Inflammatory macrophage (primary cell): ENCODE measurements at regions not wholly inside any gene's neighbourhood (a gene's known extent, or its start where the extent isn't known, plus 50 kb on each side); places are given as distances from the start of the nearest gene placed in this dataset.
"Not testable (repeated sequence)": the region's sequence is repeated elsewhere in the genome, so short reads cannot be mapped to it uniquely, and the experiment has no call there.

Experiments used
- DNase-seq, 2 donors: peaks; one replicate each; pipeline ENCODE4 v3.0.0-alpha.2; 2020 to 2022

DNA sequence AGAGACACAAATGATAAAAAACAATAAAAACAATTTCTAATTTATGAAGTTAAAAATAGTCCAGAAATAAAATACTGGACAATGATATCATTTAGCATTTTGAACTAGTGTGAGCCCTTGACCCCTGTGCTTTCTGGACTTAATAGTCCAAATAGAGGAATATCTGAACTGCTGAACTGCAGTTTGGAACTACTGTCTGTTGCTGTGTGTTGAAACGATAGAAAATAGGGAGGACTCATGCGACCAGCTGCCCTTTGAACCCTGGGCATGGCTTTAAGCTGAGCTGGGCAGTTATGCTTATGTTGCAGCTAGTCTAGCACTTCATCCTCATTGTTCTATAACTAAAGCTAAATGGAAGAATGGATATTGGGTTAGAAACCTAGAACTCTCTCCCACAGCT, 99.5 kb downstream of the FMR1NB start:
- no peak for DNase-seq

DNA sequence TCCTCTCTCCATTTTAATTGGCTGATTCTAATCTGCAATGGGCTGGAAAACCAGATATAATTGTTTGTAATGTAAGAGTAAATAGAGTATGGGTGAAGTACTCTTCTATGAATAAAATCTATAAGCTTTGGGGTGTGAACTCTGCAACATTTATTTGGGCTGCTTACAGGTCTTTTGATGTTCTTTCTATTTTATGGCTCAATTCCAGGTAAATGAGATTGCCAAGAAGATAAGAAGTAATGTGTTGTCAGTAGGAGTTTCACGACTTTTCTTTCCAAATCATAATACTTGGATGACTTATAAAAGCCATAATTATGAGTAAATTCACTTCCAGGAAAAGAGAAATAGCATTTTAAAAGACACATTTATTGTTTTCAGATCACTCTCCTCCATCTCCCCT, 103.5 kb downstream of the FMR1NB start:
- no peak for DNase-seq

DNA sequence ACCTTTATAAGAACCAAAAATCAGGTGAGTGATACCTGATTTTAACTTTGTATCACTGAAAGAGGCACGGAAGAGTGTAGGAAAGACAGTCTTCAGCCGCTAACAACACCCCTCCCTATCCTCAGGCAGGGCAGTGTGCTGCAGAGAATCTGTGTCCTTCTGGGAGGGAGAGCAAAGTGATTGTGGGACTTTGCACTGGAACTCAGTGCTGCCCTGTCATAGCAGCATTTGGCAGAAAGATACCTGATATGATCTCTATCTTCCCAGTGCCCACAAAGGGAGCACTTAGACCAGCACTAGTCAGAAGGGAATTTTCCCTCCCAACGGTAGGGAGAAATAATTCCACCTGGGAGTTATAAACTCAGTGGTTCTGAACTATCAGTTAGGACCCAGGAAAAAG, 139.0 kb downstream of the FMR1NB start:
- no peak for DNase-seq

DNA sequence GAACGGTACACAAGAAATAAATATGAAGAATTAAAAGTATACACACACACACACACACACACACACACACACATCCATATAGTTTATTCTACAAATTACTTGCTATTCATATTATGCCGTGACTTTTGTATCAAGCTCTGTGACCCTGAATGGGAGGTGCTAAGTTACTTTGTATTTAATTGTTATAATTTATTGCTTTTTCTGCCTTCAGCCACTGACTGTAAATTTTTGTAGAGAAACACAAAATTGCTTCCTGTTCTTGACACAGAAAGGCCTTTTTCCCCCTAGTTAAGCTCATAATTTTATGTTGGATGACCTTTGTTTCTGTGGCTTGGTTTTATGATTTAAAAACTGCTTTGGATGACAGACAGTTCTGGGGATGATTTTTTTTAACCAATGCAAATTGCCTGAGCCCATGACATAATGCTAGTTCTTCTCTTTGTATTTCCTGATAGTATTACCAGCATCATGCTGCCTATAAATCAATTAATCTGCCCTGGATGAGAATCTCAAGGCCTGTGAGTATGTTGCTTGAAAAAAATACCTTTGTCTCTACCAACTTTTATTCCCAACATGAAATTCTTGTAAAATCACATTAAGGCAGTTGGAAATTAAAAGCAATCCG, 140.0 kb downstream of the FMR1NB start:
- DNase-seq, result no peak

DNA sequence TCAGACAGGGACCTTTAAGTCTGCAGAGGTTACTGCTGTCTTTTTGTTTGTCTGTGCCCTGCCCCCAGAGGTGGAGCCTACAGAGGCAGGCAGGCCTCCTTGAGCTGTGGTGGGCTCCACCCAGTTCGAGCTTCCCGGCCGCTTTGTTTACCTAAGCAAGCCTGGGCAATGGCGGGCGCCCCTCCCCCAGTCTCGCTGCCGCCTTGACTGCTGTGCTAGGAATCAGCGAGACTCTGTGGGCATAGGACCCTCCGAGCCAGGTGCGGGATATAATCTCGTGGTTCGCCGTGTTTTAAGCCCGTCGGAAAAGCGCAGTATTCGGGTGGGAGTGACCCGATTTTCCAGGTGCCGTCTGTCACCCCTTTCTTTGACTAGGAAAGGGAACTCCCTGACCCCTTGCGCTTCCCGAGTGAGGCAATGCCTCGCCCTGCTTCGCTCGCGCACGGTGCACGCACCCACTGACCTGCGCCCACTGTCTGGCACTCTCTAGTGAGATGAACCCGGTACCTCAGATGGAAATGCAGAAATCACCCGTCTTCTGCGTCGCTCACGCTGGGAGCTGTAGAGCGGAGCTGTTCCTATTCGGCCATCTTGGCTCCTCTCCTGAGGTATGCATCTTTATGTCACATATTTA, 147.9 kb downstream of the FMR1NB start:
- DNase-seq, result not testable (repeated sequence)

DNA sequence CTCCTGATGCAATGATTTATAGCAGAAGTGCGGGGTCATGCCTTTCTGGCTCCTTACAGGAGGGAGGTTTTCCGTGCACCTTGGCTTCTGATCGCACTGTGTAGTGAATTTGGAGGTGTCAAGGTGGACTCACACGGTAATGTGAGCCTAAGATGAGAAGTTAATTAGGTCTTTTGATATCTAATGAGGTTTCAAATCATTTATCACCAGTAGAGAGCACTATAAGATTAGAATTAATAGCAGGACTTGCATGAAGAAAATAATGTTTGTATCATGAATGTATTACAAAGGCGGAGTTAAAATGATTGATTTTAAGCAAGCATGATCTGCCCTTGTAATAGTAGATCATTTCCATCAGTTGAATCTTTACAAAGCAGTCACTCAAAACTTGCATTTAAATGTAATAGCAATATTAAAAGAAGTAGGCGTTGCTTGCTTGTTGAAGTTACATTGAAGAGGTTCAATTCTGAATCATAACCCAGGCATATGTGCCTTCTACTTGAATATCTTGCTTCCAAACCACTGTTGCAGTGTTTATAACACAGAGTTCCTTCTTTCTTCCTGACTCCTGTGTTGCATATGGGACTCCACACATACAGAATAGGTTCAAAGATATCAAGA, 152.1 kb downstream of the FMR1NB start:
- DNase-seq, result peak in 1 of 2 donors; percentile 9

DNA sequence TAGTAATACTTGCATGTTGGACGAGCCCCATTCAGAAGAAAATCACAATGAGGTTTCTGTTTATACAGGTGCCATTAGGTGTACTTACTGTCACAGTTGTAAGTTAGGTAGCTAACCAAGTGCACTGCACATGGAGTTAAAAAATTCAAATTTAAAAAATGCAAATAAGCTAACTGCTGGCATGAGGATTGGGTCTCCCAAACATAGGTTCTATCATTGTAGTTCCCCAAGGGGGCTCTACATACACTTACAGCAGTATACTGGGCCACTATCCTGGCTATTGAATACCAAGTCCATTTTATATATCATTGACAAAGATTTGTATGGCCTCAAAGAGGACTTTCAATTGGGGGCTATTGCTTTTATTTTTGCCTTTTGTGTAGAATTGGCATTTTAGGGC, 153.4 kb downstream of the FMR1NB start:
- no peak for DNase-seq

DNA sequence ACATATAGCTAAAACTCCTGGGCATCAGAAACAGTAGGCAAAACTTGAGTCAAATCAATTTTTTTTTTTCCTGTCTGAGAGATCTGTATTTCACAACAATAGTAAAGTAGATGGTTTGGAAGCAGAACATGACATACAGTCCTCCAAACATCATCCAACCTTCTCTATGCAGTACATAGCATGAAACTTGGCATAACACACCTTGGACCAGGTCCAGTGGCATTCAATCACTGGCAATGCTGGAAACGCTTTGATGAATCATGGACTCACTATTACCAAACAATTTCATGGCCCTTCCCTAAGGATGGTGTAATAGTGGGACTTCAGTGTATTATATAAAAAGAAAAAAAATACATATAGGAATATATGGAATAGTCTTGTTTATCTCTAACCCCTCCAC, 154.6 kb downstream of the FMR1NB start:
- no peak for DNase-seq

DNA sequence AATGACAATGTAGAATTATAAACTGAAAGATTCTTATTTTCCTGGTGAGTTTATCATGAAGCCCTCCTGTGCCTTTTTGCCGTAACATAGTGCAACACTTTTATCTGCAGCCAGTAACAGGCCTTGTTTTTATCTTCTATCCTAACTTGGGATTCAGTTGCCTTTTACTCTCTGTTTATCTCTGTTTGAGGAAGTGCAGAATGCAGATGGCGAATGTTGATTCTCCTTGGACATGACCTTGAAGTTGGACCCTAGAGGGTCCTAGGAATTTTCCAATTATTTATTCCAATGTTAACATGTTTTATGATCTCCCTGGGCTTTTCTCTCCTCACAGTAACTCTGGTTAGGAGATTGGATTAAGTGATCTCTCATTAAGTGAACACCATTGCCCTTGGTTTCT, 165.0 kb downstream of the FMR1NB start:
- DNase-seq, result no peak

DNA sequence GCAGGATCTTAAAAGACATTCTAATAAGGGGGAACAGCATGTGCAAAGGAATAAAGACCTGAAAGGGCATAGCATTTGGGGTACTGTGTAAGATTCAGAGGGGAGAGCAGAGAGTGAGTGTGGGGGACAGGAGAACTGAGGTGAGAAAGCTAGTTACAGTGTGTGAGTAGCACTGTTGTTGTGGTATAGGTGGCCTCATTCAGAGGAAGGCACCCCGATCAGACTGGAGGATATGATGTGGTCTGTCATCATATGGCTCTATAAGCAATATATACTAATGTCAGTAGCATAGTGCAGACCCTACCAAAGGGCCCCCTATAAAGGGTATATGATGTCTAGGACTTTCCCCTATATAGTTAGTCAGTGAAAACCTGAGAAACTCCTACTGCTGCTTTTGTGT, 175.8 kb downstream of the FMR1NB start:
- no peak for DNase-seq

DNA sequence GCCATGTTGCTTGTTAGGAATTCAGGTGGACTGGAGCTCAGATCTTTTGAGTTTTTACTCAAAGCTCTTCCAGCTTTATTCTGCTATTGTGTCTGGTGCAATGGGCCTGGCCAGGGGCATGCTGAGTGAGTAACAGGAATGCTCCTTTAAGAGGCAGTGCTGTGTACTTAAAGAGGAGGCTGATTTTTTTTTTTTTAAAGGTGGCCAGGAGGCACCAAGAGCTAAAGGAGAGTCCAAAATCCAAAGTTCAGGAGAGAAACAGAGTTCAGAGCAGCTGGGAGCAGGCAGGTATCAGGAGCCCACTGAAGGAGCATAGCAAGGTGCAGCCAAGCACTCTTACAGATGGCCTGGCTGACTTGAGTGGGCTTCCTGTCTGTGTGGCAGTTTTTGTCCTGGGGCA, 178.7 kb downstream of the FMR1NB start:
- DNase-seq, result no peak

DNA sequence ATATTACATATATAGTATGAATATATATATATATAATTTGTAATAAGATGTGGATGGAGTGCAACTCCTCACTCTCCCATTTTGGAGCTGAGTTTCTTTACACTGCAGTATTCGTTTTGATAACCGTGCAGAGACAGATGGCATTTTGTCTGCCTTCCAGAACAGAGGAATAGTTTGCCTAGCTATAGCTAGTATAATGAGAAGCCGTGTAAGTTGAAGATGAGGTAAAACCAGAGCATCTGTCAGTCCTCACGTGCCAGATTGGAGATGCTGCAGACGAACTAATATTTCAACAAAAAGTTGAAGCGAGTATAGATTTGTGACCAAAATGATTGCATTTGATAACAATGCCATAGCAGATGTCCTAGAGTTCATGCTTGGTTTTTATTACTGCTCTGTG, 180.6 kb downstream of the FMR1NB start:
- no peak for DNase-seq

DNA sequence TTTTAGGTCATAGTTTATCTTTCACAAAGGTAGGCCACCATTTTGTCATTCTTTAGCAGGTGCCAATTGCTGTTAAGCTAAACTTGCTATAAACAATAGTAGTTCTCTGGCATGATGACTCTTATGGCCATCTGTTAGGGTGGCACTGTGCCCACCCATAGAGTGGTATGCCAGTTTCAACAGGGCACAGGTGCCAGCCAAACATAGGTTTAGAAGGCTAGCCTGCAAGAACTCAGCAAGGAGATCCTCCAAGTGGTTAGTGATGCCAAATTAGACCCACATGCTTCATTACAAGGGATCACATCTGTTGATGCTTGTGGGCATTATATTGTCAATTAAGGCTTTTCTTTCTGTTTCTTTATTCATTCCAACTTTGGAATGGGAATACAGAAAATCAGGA, 204.5 kb downstream of the FMR1NB start:
- no peak for DNase-seq

DNA sequence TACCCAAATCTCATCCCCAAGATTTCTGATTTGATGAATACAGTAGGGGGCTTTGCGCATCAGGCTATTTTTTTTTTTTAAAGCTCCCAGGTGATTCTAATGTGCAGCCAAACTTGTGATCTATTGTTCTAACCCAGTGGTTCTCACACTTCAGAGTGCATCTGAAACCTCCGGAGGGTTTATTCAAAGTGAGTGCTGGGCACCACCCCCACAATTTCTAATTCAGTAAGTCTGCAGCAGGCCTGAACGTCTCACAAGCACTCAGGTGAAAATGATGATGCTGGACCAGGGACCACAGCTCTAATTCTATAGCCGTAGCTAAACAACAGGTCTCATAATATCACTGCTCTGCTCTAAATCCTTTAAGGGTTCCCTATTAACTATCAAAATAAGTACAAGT, 211.4 kb downstream of the FMR1NB start:
- no peak for DNase-seq

DNA sequence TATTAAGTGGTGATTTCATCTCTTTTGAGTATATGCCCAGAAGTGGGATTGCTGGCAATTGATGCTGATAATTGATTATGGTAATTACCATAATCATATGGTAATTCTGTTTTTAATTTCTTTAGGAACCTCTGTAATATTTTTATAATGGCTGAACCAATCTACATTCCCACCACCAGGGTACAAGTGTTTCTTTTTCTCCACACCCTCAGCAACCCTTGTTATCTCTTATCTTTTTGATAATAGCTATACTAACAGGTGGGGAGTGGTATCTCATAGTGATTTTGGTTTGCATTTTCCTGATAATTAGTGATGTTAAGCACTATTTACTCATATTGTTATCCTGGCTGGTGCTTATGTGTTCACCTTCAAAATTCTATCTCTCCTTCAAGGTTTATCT, 212.6 kb downstream of the FMR1NB start:
- DNase-seq, result no peak

DNA sequence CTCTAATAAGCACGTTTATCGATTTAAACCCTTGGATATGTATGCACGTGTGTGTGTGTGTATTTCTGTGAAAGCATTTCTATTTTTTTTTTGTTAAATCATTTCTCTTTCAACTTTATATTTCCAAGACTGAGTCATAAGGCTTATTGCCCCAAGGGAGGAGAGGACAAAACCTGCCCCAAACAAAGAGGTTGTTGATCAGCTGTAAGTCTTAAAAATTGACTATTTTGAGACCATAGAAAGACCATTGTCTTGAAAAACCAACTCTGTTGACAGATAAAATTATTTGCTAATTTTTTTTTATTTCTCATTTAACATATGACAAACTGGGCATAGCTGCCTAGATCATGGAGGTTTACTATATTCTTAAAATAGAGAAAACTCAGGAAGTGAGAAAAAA, 222.4 kb downstream of the FMR1NB start:
- DNase-seq, result no peak

DNA sequence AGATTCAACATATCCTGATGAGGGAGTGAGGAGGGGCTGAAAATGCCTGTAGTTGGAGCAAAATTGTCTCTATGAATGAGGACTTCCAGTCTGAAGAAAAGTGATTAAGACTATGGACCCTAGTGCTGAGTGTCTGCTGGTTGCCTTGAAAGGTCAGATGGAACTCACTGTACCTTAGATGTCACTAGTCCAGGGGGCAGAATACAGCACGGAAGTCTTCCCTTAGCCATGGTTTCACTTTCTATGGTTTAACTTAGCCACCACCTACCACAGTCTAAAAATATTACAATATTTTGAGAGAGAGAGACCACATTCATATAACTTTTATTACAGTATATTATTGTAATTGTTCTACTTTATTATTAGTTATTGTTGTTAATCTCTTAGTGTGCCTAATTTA, 223.1 kb downstream of the FMR1NB start:
- no peak for DNase-seq

DNA sequence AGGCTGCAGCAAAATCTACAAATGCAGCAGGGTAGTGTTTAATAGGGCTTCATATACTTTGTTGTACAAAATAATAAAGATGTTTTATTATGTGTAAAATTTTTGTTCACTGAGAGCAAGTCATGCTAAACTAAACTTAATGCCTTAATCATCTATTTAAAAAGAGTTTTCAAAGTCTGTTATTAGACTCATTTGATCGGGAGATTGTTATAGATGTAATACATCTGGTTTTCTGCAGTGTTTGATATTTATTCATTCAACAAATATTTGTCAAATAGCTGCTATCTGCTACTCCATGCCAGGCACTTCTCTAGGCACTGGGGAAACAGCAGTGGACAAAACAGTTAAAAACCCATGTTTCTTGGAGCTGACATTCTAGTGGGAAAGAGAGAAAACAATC, 233.6 kb downstream of the FMR1NB start:
- no peak for DNase-seq

DNA sequence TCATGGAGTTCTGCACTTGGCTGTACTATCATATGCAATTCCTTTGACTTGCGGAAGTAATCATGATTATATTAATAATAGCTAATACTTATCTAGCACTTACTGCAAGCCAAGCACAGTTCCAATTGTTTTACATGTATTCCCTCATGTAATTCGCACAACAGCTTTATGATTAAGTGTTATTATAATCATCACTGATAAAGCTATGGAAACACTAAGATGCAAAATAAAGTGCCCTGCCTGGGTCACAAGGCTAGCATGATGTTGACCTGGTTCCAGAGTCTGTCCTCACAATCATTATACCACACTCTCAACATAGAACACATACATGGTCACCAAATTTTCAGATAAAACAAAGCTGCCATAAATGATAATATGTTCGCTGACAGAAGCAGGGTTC, 234.6 kb downstream of the FMR1NB start:
- DNase-seq, result no peak

DNA sequence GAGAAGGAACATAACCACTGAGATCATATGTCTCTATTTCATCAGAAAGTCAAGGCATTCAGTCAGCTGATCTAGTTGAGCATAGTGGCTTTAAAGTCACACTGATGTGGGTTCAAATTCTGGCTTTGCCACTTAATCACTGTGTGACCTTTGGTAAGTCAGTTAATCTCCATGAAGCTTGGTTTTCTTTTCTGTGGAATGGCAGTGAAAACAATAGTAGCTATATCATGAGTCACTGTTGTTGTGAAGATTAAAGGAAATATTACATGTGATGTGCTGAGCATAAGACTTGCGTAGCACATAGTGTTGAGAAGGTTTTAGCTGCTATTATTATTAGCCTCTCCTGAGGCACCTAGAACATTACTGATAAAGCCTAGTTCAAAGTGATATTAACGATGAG, 242.2 kb downstream of the FMR1NB start:
- DNase-seq, result no peak

DNA sequence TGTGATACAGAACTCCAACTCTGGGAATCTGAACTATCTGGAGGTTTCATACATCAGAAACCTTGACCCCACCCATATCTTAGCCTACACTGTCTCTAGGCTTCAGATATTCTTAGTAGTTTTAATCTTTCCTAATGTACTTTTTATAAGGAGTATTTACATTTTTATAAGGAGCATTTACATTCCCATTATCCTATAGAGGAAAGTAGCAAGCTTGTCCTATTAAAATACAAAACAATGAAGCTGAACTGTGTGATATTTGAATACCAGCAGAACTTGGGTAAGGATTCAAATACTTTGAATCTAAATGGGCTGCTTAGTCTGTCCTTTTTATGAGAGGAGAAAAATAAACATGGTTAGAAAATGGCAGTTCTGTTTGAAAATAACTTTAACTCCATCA, 247.4 kb downstream of the FMR1NB start:
- DNase-seq, result no peak

DNA sequence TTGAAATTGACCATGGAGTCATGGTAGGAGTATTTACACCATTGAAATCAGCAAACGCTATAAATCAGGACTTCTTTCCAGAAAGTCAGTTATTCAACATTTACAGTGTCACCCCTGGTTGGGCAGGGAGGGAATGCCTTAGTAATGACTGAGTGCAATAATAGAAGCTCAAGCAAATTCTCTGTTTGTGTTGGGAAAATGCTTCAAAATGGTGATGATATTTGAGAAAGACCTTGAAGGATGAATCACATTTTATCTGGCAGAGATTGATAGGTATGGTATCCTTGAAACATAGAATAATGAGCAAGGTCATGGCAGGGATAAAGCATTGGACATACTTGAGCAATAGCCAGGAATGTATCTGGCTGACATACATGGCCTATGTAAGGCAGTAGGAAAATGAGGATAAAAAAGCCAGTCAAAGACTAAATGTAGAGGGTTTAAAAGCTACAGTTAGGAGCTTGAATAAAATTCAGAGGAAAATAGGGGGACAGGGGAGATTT, 248.7 kb downstream of the FMR1NB start:
- DNase-seq, result no peak

DNA sequence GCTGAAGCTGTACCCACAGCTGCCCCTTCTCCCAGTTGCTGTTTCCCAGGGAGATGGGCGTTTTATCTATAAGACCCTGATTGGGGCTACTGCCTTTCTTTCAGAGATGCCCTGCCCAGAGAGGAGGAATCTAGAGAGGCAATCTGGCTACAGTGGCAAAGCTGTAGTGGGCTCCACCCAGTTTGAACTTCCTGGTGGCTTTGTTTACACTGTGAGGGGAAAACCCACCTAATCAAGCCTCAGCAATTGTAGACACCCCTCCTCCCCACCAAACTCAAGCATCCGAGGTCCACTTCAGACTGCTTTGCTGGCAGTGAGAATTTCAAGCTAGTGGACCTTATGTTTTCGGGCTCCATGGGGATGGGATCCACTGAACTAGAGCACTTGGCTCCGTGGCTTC, 240.4 kb upstream of the AFF2 start:
- no peak for DNase-seq

DNA sequence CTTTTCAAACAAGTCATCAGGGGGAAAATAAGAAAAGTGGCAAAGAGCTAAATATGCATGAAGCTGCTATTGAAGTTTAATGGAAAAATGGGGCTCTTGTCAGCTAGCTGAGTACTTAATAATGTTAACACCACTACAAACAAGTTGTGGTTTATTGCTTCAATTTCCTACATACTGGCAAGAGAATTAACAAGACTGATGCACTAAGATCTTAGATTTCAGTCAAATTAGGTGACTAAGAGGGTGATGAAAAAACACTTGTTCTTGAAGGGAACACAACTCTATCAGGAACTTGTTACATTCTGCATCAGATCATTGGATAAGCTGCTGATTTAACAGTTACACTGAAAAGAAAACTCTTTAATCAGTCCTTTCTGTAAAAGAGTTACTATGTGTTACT, 234.6 kb upstream of the AFF2 start:
- DNase-seq, result no peak
